GM04503 (cell line): ENCODE measurements at regions not wholly inside any gene's neighbourhood (a gene's known extent, or its start where the extent isn't known, plus 50 kb on each side); places are given as distances from the start of the nearest gene placed in this dataset.

Source experiments
- DNase-seq: peaks from one replicate; pipeline ENCODE4 v3.0.0-alpha.2; 2012; ENCODE audit warnings: low read depth

DNA sequence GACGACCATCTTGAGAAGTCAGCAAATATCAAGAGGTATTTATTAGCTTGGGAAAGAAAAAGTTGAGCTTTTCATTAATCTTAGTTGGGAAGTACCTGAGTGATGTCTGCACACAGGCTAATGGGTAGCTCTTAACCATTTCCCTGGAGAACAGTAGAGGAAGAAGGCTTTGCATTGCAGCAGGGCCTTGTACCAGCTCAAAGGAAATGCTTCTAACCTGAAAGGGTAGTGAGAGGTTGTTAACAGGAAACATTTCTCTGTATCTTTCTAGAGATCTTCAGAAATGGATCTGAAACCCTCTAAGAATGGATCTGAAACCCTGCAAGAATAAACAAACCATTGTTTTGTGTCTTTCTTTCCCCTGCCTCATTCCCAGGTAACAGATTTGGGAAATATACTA lies 393.3 kb downstream of the PLK2 start:
- DNase-seq: no peak

- no peak for DNase-seq
Observed at GRCh38 chr5:58066076-58066475, 393.8 kb downstream of the PLK2 start.

DNA sequence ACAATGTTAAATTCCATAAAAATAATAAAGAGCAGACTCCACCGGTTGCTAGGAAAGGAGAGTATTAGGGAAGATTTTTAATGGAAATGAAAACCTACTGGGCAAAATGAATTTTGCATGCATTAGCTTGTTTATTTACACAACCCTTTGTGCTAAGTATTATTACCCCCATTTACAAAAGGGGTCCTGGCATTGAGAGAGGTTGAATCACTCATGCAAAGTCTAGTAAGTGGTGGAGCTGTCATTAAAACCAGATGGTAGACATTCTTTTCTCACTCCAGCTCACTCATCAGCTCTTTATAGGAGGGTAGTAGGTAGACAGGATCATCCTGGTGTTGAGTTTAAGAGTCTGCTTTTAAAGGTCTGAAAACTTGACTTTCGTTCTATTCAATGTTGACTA lies 395.1 kb downstream of the PLK2 start:
- DNase-seq: peak; percentile 21

DNA sequence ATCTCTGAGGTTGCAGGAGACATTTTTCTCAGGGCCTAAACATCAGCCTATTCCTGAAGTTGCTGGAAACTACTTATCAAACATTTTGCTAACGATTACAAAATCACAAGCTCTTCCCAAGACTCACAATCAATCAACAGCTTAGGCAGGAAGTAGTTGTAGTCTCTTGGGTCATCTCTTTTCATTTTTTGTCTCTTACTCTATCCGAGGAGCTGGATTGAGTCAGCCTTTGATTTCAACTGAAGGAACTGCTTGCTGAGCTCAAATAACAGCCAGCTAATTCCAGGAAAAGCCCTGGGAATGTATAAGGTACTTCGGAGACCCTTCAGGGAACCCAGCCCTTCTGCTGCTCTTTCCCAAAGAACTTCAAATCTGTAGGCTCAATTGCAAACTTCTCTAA lies 398.9 kb downstream of the PLK2 start:
- DNase-seq: peak; percentile 60

- no peak for DNase-seq
Observed at GRCh38 chr5:58057324-58057723, 402.6 kb downstream of the PLK2 start.

GRCh38 chr5:58056546-58056945 lies 403.3 kb downstream of the PLK2 start:
- no peak for DNase-seq

DNA sequence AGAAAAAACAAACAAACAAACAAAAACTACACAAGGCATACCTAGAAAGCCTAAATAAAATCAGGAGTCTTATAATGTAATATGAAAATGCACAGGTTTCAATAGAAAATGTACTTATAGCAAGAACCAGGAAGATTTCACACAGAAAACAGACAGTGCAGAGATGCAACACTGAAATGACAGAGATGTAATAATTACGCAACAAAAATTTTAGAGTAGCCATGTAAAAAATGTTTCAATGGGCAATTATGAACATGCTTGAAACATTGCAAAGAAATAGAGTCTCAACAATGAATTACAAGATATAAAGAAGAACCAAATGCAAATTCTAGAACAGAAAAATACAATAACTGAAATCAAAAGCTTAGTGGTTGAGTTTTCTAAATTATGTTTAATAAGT lies 405.9 kb downstream of the PLK2 start:
- DNase-seq: no peak

GRCh38 chr5:58048954-58049353 lies 410.9 kb downstream of the PLK2 start:
- no peak for DNase-seq

- DNase-seq: no peak
Observed at GRCh38 chr5:58048185-58048925, 411.5 kb downstream of the PLK2 start.

DNA sequence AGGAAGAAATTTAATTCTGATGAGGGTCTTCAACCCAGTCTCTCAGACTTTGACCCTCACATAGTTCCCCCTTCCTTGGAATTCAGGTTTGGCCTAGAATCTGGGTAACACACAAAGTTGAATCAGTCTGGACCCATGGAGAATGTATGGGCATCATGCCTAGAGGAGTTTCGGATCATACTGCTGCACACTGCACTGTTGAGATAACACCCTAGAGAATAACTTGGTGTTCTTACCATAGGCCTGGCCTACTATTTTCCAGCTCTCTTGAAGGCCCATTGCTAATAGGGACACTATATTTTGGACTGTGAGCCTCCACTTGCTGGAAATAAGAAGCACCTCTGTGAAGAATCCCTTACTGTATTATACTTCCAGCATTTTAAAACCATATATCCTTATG lies 413.5 kb downstream of the PLK2 start:
- DNase-seq: no peak

DNA sequence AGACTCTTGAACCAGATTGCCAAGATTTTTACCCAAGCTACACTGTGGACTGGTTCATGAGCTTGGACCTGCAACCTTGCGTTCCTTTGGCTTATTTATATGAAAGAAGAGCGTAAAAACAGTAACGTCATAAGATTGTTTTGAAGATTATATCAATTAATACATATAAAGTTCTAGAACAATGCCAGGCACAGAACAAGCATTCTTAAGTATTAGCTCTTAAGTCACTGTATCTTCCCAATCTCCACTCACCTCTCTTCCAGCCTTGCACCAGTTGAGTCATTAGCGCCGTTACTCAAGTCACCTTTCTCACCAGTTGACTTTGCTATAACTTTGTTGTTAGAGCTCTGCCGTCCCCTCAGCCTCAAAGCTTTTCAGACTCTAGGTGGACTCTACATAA lies 415.7 kb downstream of the PLK2 start:
- no peak for DNase-seq

DNA sequence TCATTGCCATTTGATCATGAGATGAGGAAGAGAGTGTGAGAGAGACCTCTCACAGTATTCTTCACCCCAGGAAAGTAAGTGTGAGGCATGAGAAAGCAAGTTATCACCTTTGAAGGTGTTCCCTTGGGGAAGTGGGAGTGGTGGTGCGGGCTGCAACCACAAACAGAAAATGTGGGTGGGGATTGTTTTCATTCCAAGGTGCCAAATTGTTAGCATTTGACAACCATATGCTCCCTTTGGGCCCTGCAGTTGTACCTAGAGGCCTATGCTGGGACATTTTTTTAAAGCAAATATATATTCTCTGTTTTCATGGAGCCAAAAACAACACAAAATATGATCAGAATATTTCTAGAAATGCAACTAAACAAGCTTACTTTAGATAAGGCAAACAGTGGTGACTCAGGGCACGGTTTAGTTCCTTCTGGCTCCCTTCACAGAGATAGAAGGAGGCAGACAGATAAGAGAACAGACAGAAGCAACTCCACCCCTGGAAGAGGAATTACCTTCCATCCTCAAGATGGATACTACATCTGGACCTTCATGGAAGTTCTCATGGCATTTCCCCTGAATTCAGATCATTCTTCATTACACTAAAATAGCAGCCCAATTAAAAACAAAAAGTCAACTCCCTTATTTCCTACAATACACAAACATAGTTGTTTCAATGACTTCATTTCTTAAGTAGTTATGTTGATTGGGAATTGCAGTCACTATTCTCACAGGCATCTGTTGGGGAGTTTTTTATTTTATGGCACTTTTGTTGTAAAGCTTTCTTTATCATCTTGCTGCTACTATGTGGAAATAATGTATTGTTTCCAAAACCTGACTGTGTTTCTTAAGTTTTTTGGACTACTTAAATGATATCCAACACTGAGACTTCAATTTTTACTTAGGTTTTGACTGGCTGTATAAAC lies 416.6 kb downstream of the PLK2 start:
- no peak for DNase-seq

GRCh38 chr5:58041884-58042283 lies 418.0 kb downstream of the PLK2 start:
- no peak for DNase-seq

- DNase-seq: no peak
Observed at GRCh38 chr5:58040846-58041245, 419.0 kb downstream of the PLK2 start.

DNA sequence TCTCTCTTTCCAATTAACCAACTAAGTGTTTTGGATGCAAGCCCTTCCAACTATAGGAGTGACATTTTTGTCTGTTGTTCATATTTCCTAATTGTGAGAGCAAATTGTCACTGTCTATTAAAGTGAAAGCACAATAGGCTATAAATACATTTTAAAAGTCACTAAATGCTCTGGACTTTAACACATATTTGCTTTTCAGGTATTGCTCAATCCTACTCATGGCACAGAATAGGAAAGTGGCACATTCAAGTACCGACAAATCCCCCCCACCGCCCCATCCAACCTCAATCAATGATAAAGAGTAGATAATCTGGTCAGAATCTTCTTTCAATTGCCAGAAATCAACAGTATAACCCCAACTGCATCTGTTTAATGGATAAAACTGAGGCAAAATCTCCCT lies 419.8 kb downstream of the PLK2 start:
- no peak for DNase-seq

GRCh38 chr5:58037899-58038298 lies 422.0 kb downstream of the PLK2 start:
- DNase-seq: no peak

DNA sequence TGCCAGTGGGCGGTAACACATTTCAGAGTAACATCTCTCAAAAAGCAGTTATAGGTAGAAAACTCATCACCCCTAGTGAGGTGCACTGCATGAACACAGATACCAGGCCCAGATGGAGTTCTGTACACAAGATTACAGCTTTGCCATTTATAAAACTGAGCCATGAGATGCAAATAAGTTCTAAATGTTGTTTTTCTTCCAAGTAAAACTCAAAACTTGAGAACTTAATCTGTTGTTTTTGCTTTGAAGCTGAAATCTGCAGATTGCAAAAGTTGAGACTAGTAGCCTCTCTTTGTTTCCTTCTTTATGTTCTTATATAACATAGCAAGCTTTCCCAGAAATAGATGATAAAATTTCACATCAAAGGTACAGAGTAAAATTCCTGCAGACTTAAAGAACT lies 434.1 kb downstream of the PLK2 start:
- no peak for DNase-seq

- DNase-seq: no peak
Observed at GRCh38 chr5:58024151-58024550, 435.7 kb downstream of the PLK2 start.

DNA sequence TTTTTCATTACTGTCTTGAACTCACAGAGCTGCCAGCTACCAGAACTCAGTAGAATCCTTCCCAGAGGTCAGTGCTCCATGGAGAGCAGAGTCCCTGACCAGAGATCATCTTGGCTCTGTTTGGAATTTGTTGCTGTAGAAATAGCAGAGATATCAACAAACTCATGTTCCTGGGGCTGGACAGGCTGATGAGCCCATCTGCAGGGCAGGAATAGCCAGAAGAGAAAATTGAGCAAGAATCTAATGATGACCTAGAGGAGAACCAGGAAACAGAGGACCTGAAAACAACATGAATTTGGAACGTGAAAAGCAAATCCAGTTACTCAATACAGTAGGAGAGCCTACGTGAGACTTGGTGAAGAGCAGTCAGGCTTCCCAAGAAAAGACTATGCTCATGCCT lies 437.8 kb downstream of the PLK2 start:
- DNase-seq: peak; percentile 60

- DNase-seq: no peak
Observed at GRCh38 chr5:58021466-58021865, 438.4 kb downstream of the PLK2 start.

DNA sequence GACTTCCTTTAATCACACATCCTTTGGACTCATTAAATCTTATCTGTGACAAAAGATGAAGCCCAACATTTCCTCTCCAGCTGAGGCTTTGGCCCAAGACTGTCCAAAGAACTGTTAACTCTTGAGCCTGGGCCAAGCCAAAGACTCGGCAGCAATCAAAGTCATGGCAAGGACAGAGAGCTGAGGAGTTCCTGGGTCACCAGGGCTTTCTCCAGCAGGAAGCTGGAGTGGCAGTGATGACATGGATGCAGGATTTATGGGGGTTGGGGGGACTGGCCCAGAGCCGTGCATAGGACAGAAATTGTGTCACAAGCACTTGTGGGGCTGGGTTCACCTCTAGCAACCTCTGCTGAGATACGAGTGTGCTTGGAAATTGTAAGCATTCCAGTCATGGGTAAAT lies 440.3 kb downstream of the PLK2 start:
- peak; percentile 54 for DNase-seq

DNA sequence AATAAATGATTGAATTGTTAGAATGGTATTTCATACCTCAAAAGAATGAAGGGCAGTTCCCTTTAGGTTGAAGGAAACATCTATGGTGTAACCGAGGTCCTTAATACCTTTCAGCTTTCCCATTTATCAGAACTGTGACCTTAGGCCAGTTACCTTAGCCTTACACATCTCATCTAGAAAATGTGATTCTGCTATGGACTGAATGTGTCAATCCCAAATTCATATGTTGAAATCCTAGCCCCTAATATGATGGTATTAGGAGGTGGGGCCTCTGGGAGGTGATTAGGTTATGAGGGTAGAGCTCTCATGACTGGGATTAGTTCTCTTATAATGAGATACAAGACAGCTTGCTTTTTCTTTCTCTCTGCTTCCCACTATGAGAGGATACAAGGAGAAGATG lies 441.9 kb downstream of the PLK2 start:
- no peak for DNase-seq

DNA sequence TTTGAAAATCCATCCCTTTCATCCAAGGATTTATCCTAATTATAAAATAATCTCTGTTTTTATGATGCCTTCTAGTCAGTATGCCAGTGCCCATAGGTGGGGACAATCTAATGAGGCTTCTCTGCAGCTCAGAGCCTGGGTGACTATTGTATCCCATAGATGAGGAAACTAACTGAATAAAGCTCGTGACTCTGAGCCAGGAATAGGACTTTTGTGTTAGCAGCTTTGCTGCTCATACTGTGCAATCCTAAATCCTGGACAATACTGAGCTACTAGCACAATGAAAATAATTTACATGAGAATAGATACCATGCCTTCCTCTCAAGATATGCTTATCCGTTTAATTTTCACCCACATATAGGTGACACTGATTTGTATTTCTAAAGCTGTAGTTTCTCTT lies 443.0 kb downstream of the PLK2 start:
- no peak for DNase-seq

- DNase-seq: no peak
Observed at GRCh38 chr5:58016358-58016757, 443.5 kb downstream of the PLK2 start.
